Naive B cell (primary cell): ENCODE measurements at regions not wholly inside any gene's neighbourhood (a gene's known extent, or its start where the extent isn't known, plus 50 kb on each side); places are given as distances from the start of the nearest gene placed in this dataset.

Experiments used
- ATAC-seq, 2 donors: fragments of 150-1000 bp; cut with Tn5 transposase; 2 replicates each; pipeline ENCODE4 v1.10.0; 2021; ENCODE audit warnings: low read depth in 2 of 2, mild to moderate bottlenecking in 2 of 2, moderate library complexity in 2 of 2
- DNase-seq: peaks from one replicate; pipeline ENCODE4 v3.0.0; 2022
- H3K27ac Mint-ChIP-seq, 6 donors: one replicate each; pipeline ENCODE4 v1.8.0; 2020 to 2022; ENCODE audit warnings: mild to moderate bottlenecking in 6 of 6, mixed read lengths in 6 of 6, moderate library complexity in 5 of 6, inconsistent platforms in 2 of 6
- H3K27me3 Mint-ChIP-seq, 3 donors: one replicate each; pipeline ENCODE4 v1.8.0; 2021 to 2022; ENCODE audit warnings: mixed read lengths in 3 of 3, mild to moderate bottlenecking in 1 of 3
- H3K36me3 Mint-ChIP-seq, 2 donors: one replicate each; pipeline ENCODE4 v1.8.0; 2020 to 2022; ENCODE audit warnings: mixed read lengths in 2 of 2, inconsistent platforms in 1 of 2, mild to moderate bottlenecking in 1 of 2
- H3K4me1 Mint-ChIP-seq, 3 donors: one replicate each; pipeline ENCODE4 v1.8.0; 2020 to 2022; ENCODE audit warnings: mixed read lengths in 3 of 3, inconsistent platforms in 1 of 3, mild to moderate bottlenecking in 1 of 3, moderate library complexity in 1 of 3
- H3K4me3 Mint-ChIP-seq, 8 donors: one replicate each; pipeline ENCODE4 v1.8.0; 2020 to 2022; ENCODE audit warnings: mild to moderate bottlenecking in 8 of 8, mixed read lengths in 8 of 8, moderate library complexity in 8 of 8, inconsistent platforms in 2 of 8
- H3K9me3 Mint-ChIP-seq, 7 donors: one replicate each; pipeline ENCODE4 v1.8.0; 2020 to 2022; ENCODE audit warnings: mixed read lengths in 7 of 7, mild to moderate bottlenecking in 5 of 7, inconsistent platforms in 2 of 7, moderate library complexity in 1 of 7

DNA sequence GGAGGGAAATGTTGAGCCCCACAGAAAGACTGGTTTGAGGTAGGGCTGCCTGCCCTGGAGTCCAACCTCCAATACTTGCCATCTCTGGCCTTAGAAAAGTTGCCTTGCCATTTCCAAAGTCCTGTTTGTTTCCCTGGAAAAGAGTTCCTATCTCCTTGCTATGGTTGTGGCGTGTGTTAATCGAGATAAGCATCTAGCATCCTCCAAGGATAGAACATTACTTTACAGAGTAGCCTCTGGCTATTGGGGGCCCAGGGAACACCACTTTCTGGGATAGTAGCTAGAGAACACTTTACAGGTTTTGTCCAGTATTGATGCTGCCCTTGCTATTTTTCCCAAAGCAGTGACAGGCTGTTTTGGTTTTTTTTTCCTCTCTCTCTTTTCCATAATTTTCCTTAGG lies 57.4 kb upstream of the SASH1 start:
- Mint-ChIP-seq H3K36me3 (no peaks in the 10 kb centered on the region), H3K9me3 (peaks cover 0 to 5% (median 3%) of the 10 kb centered on the region in 7 donors), H3K27me3 (peaks cover 15 to 24% (median 18%) of the 10 kb centered on the region in 3 donors), H3K4me3 (no peak overlapping the region), H3K27ac (no peak overlapping the region), H3K4me1 (no peaks in the 10 kb centered on the region)
- DNase-seq: no peak
- ATAC-seq: no peak

DNA sequence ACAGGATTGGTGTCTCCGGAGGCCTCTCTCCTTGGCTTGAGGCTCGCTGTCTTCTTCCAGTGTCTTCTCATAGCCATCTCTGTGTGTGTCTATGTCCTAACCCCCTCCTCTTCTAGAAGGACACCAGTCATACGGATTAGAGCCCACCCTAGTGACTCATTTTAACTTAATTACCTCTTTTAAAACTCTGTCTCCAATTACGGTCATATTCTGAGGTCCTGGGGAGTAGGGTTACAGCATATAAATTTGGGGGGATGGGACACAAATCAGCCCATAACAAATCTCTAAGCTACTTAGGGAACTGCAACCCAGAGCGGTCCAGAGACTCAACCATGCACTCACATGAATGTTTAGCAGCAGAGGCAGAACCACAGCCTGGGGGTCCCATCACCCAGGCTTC lies 56.1 kb upstream of the SASH1 start:
- no peak overlapping the region for H3K27ac Mint-ChIP-seq
- peaks cover 9 to 24% (median 10%) of the 10 kb centered on the region in 3 donors for H3K27me3 Mint-ChIP-seq
- ATAC-seq: no peak
- no peaks in the 10 kb centered on the region for H3K36me3 Mint-ChIP-seq
- no peak for DNase-seq
- H3K4me1 Mint-ChIP-seq: no peaks in the 10 kb centered on the region
- H3K9me3 Mint-ChIP-seq: peaks cover 0 to 3% (median 0%) of the 10 kb centered on the region in 7 donors
- no peak overlapping the region for H3K4me3 Mint-ChIP-seq

DNA sequence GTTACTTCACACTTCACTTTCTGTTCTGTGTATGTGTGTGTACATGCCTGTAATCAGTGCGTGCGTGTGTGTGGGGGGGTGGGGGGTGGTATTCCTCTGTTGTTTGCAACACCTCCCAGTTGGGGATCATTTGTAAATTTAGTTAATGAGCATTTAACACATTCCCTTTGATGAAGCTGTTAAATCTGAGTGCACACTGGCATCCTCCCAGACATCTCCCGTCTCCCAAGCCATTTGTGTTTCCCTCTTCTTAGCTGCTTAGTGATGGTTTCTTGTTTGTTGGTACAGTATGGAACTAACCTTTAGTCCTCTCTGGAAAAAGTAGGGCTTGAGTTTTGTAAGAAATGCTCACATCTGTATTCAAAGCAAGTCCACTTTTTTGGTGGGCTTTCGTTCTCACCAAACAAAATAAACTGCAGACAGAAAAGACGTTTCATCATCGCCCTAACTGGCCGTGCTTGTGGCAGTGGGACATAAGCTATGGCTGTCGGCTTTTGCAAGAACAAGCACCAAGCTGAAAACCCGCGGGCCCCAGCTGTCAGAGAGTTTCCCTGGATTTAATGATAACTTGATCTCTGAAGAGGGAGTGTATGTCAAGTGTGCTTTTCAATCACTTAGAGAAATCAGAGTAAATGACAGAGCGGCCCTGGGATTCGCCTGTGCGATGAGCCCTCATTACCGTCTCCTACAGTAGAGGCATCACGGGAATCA lies 54.9 kb upstream of the SASH1 start:
- Mint-ChIP-seq H3K4me3 (no peak overlapping the region), H3K27ac (no peak overlapping the region), H3K27me3 (peaks cover 6 to 24% (median 17%) of the 10 kb centered on the region in 3 donors), H3K9me3 (peaks cover 0 to 3% (median 0%) of the 10 kb centered on the region in 7 donors), H3K4me1 (no peaks in the 10 kb centered on the region), H3K36me3 (no peaks in the 10 kb centered on the region)
- DNase-seq (no peak), ATAC-seq (no peak)

DNA sequence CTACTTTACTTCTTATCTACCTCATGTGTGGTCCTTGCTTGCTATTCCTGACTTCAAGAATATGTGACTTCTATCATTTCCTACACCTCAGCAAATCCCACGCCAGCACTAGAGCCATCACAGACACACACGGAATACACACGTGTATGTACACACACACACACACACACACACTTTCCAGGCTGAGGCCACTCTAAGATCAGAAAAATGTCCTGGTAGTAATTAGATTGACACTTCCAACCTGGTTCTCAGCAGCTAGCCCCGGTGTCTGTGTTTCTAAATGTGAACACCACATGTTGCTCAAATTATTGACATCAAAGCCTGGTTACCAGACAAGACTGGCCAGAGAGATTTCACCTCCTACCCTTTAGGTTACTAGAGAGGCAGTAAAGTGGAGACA lies 54.1 kb upstream of the SASH1 start:
- no peaks in the 10 kb centered on the region for H3K36me3 Mint-ChIP-seq
- H3K4me1 Mint-ChIP-seq: no peaks in the 10 kb centered on the region
- H3K9me3 Mint-ChIP-seq: peaks cover 0 to 3% (median 0%) of the 10 kb centered on the region in 7 donors
- no peak overlapping the region for H3K4me3 Mint-ChIP-seq
- no peak overlapping the region for H3K27ac Mint-ChIP-seq
- DNase-seq (no peak), ATAC-seq (no peak)
- H3K27me3 Mint-ChIP-seq: peaks cover 5 to 24% (median 21%) of the 10 kb centered on the region in 3 donors

DNA sequence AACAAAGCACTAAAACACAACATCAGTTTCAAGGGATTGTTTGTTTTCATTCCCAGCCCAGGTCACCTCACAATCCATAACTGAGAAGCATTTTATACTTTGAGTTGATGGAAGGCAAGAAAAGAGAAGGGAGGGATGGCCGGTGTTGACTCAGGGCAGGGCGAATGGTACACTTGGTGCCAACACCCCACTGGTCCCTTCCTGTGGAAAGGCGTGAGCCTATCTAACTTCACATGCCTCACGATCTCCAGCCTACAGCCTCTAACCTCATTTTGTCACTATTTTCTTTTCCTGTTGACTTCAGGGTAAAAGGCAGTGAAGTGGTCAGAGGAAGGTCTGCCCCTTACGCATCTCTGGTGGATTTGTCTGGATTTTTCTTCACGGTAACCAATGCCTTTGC lies 53.5 kb upstream of the SASH1 start:
- Mint-ChIP-seq H3K36me3 (no peaks in the 10 kb centered on the region), H3K9me3 (peaks cover 0 to 3% (median 0%) of the 10 kb centered on the region in 7 donors), H3K4me3 (no peak overlapping the region), H3K27ac (no peak overlapping the region), H3K27me3 (peaks cover 5 to 24% (median 21%) of the 10 kb centered on the region in 3 donors), H3K4me1 (no peaks in the 10 kb centered on the region)
- ATAC-seq: no peak
- DNase-seq: no peak

DNA sequence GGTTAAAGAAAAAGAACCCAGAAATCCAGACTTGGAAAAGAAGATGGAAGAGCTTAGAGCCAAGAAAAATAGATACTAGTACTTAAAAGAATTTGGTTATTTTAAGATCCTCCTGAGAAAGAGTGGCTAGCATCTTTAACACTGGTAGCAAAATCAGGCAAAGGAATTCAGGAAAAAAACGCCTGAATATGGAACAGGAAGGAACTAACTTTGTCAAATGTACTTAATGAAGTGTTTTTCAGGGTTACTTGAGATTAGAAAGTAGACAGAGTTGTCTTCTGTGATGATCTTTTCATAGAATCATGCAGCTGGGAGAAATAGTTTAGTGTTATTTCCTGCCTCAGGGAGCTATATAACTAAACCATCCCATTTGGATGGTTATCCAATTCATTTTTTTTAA lies 50.8 kb upstream of the SASH1 start:
- H3K4me1 Mint-ChIP-seq: no peaks in the 10 kb centered on the region
- no peak for DNase-seq
- H3K27ac Mint-ChIP-seq: no peak overlapping the region

More for the DNA sequence above, 50.8 kb upstream of the SASH1 start:
- H3K4me3 Mint-ChIP-seq: no peak overlapping the region
- H3K27me3 Mint-ChIP-seq: peaks cover 5 to 27% (median 24%) of the 10 kb centered on the region in 3 donors
- H3K36me3 Mint-ChIP-seq: no peaks in the 10 kb centered on the region
- ATAC-seq: no peak
- peaks cover 0 to 3% (median 0%) of the 10 kb centered on the region in 7 donors for H3K9me3 Mint-ChIP-seq
